ENCODE measurements at regions not wholly inside any gene's neighbourhood (a gene's known extent, or its start where the extent isn't known, plus 50 kb on each side); places are given as distances from the start of the nearest gene placed in this dataset.
"Not testable (repeated sequence)": the region's sequence is repeated elsewhere in the genome, so short reads cannot be mapped to it uniquely, and the experiment has no call there.

- dilution Hi-C loops (cut with MboI; ENCODE audit: extremely low pct_ligation_motif_present, low sequenced_read_pairs): no loop called here
- H3K9me3 ChIP-seq (replicated peaks; ENCODE audit: control insufficient read depth, insufficient read depth, low read length): no peaks in the 10 kb centered on the region
- H3K4me1 ChIP-seq (ENCODE audit: control insufficient read depth, extremely low read depth, insufficient read depth, low read length): no peaks in the 10 kb centered on the region
- H3K36me3 ChIP-seq (ENCODE audit: control insufficient read depth in 2 of 2, extremely low read depth in 1 of 2, insufficient read depth in 2 of 2, low read length in 2 of 2): no peaks in the 10 kb centered on the region
- no peak overlapping the region for H2AFZ ChIP-seq (ENCODE audit: low read depth, low read length)
- H3K27me3 ChIP-seq (ENCODE audit: control insufficient read depth in 2 of 2, insufficient read depth in 2 of 2, low read length in 2 of 2): peaks cover 5 to 6% of the 10 kb centered on the region in 2 experiments
- no peak for TF ChIP-seq POLR2A (IDR thresholded peaks at IDR 0.05; ENCODE audit: low read depth, low read length)
- TF ChIP-seq JUN (IDR thresholded peaks at IDR 0.05; ENCODE audit: borderline replicate concordance, insufficient read depth, insufficient read length, low read depth): no peak
- no peak for TF ChIP-seq FOS (IDR thresholded peaks at IDR 0.05; ENCODE audit: borderline replicate concordance, insufficient read depth, low read length)
- no peak for TF ChIP-seq CTCF (IDR thresholded peaks at IDR 0.05; ENCODE audit: extremely low read depth in 1 of 2, insufficient read depth in 1 of 2, low read depth in 1 of 2, low read length in 2 of 2)
- no peak for TF ChIP-seq EZH2 (IDR thresholded peaks at IDR 0.05; ENCODE audit: borderline replicate concordance, low read depth, low read length, severe bottlenecking)
- TF ChIP-seq MYC (IDR thresholded peaks at IDR 0.05; ENCODE audit: low read depth, low read length): no peak
- no peak for TF ChIP-seq GATA2 (IDR thresholded peaks at IDR 0.05; ENCODE audit: insufficient read depth, insufficient read length, low read depth, low read length)
- TF ChIP-seq MAX (IDR thresholded peaks at IDR 0.05; ENCODE audit: insufficient read depth, insufficient read length): no peak
- no peak for TF ChIP-seq POLR2AphosphoS5 (IDR thresholded peaks at IDR 0.05; ENCODE audit: insufficient read depth, low read depth, low read length)
- no peaks in the 10 kb centered on the region for H3K79me2 ChIP-seq (ENCODE audit: control insufficient read depth, insufficient read depth, low read length)
- H3K4me2 ChIP-seq (ENCODE audit: insufficient read depth, low read length): no peak overlapping the region
- intact Hi-C loops (cut with micrococcal nuclease): no loop called here
- ChIA-PET POLR2A (no interaction called here), CTCF (no interaction called here)
- BruUV-seq (replicated peaks): no TSS peak
- H3K9ac ChIP-seq (replicated peaks; ENCODE audit: extremely low read depth, insufficient read depth, low read length): no peak overlapping the region
- H3K27ac ChIP-seq (ENCODE audit: insufficient read depth, low read depth, low read length): no peak overlapping the region
- DNase-seq (ENCODE audit: low read depth, low spot score): no peak
- H3K9me1 ChIP-seq (replicated peaks; ENCODE audit: control insufficient read depth, extremely low read depth, insufficient read depth, low read length): no peaks in the 10 kb centered on the region
- no peak overlapping the region for H3K4me3 ChIP-seq (replicated peaks in 1 of 3; ENCODE audit: insufficient read depth in 1 of 3, low read depth in 1 of 3, low read length in 3 of 3)
- no peaks in the 10 kb centered on the region for H4K20me1 ChIP-seq (replicated peaks; ENCODE audit: control insufficient read depth, extremely low read depth, insufficient read depth, low read length)
- no peak for FAIRE-seq
Measured at GRCh38 chr7:155237730-155238129, 59.9 kb upstream of the INSIG1 start.

GRCh38 chr7:155239431-155240087, 58.1 kb upstream of the INSIG1 start:
- H3K27ac ChIP-seq (ENCODE audit: insufficient read depth, low read depth, low read length); H2AFZ ChIP-seq (ENCODE audit: low read depth, low read length); H3K9me1 ChIP-seq (replicated peaks; ENCODE audit: control insufficient read depth, extremely low read depth, insufficient read depth, low read length); H3K4me3 ChIP-seq (replicated peaks in 1 of 3; ENCODE audit: insufficient read depth in 1 of 3, low read depth in 1 of 3, low read length in 3 of 3); H3K27me3 ChIP-seq (ENCODE audit: control insufficient read depth in 2 of 2, insufficient read depth in 2 of 2, low read length in 2 of 2); H3K79me2 ChIP-seq (ENCODE audit: control insufficient read depth, insufficient read depth, low read length); H3K9ac ChIP-seq (replicated peaks; ENCODE audit: extremely low read depth, insufficient read depth, low read length); H3K9me3 ChIP-seq (replicated peaks; ENCODE audit: control insufficient read depth, insufficient read depth, low read length); dilution Hi-C loops (cut with MboI; ENCODE audit: extremely low pct_ligation_motif_present, low sequenced_read_pairs); H3K4me2 ChIP-seq (ENCODE audit: insufficient read depth, low read length); H4K20me1 ChIP-seq (replicated peaks; ENCODE audit: control insufficient read depth, extremely low read depth, insufficient read depth, low read length); H3K4me1 ChIP-seq (ENCODE audit: control insufficient read depth, extremely low read depth, insufficient read depth, low read length); POLR2A ChIA-PET; H3K36me3 ChIP-seq (ENCODE audit: control insufficient read depth in 2 of 2, extremely low read depth in 1 of 2, insufficient read depth in 2 of 2, low read length in 2 of 2); BruUV-seq (replicated peaks); FAIRE-seq; intact Hi-C loops (cut with micrococcal nuclease); DNase-seq (ENCODE audit: low read depth, low spot score): not testable (repeated sequence)
- CTCF ChIA-PET: interaction anchor here (1.1 kb wide), 1 partner anchor 50 kb away, joined by 3 read pairs; no protein-coding TSS in a partner anchor
